ENCODE measurements at regions not wholly inside any gene's neighbourhood (a gene's known extent, or its start where the extent isn't known, plus 50 kb on each side); places are given as distances from the start of the nearest gene placed in this dataset.

DNA sequence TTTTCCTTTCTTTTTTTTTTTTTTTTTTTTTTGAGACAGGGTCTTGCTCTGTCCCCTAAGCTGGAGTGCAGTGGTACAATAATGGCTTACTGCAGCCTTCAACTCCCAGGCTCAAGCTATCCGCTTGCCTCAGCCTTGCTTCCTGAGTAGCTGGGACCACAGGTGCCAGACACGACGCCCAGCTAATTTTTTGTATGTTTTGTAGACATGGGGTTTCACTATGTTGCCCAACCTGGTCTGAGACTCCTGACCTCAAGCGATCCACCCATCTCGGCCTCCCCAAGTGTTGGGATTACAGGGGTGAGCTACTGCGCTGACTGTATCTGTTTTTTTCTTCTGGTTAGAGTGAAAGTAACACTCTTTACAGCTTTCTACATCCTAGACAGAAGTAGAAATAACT lies 167.9 kb upstream of the FOXN2 start:
- no peaks in the 10 kb centered on the region for H3K36me3 ChIP-seq (ENCODE audit: control insufficient read depth in 4 of 4, insufficient read depth in 4 of 4, low read length in 3 of 4)
- POLR2A ChIA-PET: no interaction called here
- peaks cover 0 to 15% (median 2%) of the 10 kb centered on the region in 4 experiments for H3K4me1 ChIP-seq (ENCODE audit: control extremely low read depth in 1 of 4, control insufficient read depth in 4 of 4, insufficient read depth in 4 of 4, low read length in 3 of 4)
- no peaks in the 10 kb centered on the region for H3K27me3 ChIP-seq (replicated peaks in 2 of 5; ENCODE audit: control insufficient read depth in 4 of 5, insufficient read depth in 5 of 5, low read length in 4 of 5)
- no peak overlapping the region for H3K27ac ChIP-seq (ENCODE audit: insufficient read depth in 1 of 2, low read depth in 1 of 2, low read length in 2 of 2, poor library complexity in 1 of 2, severe bottlenecking in 2 of 2)
- no CpG with 5 or more reads among the region's 6 CpGs for WGBS (ENCODE audit: insufficient coverage)
- CTCF ChIA-PET: interaction anchor here (0.6 to 2.1 kb wide), 3 partner anchors 11 to 59 kb away, joined by 3 to 5 read pairs (median 4); no protein-coding TSS in a partner anchor
- H3K9me3 ChIP-seq (ENCODE audit: control extremely low read depth in 1 of 5, control insufficient read depth in 4 of 5, insufficient read depth in 2 of 5, low read depth in 1 of 5, low read length in 4 of 5): no peaks in the 10 kb centered on the region
- H3K4me3 ChIP-seq (ENCODE audit: control insufficient read depth in 1 of 7, extremely low read depth in 1 of 7, insufficient read depth in 4 of 7, low read depth in 2 of 7, low read length in 6 of 7): no peak overlapping the region
- DNase-seq: no peak

DNA sequence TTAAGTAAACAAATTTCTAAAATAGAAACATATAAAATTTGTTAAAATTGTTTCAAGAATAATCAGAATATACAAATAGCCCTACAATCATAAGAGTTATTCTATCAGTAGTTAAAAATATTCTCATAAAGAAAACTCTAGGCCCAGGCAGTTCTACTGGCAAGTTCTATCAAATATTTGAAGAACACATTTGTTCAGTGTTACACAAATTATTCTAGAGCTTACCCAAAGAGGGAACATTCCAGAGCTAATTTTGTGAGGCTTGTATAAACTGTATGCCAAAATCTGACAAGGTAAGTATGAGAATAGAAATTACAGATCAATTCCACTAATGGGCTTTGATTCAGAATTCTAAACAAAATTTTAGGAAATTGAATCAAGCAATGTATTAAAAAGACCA lies 166.8 kb upstream of the FOXN2 start:
- ChIA-PET POLR2A (no interaction called here), CTCF (interaction anchor here (2.1 kb wide), 1 partner anchor 12 kb away, joined by 5 read pairs; no protein-coding TSS in a partner anchor)
- Histone ChIP-seq H3K27ac (ENCODE audit: insufficient read depth in 1 of 2, low read depth in 1 of 2, low read length in 2 of 2, poor library complexity in 1 of 2, severe bottlenecking in 2 of 2) (no peak overlapping the region), H3K36me3 (ENCODE audit: control insufficient read depth in 4 of 4, insufficient read depth in 4 of 4, low read length in 3 of 4) (no peaks in the 10 kb centered on the region), H3K9me3 (ENCODE audit: control extremely low read depth in 1 of 5, control insufficient read depth in 4 of 5, insufficient read depth in 2 of 5, low read depth in 1 of 5, low read length in 4 of 5) (no peaks in the 10 kb centered on the region), H3K4me1 (ENCODE audit: control extremely low read depth in 1 of 4, control insufficient read depth in 4 of 4, insufficient read depth in 4 of 4, low read length in 3 of 4) (peaks cover 0 to 15% (median 2%) of the 10 kb centered on the region in 4 experiments), H3K27me3 (replicated peaks in 2 of 5; ENCODE audit: control insufficient read depth in 4 of 5, insufficient read depth in 5 of 5, low read length in 4 of 5) (no peaks in the 10 kb centered on the region), H3K4me3 (ENCODE audit: control insufficient read depth in 1 of 7, extremely low read depth in 1 of 7, insufficient read depth in 4 of 7, low read depth in 2 of 7, low read length in 6 of 7) (no peak overlapping the region)
- DNase-seq: no peak

DNA sequence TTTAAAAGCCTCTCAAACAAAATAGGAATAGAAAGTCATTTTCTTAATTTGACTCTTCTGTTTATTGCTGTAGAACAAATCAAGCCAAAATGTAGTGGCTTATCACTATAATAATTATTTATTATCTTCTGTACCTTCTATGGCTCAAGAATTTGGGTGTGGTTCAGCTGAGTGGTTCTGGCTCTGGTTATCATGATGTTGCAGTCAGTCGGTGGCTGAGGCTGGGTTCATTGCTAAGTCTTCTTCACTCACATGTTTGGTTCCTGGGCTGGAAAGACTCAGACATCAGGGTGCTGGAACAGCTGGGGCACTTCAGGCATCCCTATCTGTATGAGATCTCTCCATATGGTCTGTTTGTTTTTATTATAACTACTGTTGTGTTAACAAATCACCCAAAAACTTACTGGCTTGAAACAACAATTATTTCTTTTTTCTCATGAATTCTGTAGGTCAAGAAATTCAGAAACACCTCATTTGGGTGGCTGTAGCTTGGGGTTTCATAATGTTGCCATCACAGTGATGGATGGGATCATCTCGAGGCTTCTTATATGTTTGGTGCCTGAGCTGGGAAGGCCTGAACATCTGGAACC lies 165.5 kb upstream of the FOXN2 start:
- peaks cover 0 to 15% (median 2%) of the 10 kb centered on the region in 4 experiments for H3K4me1 ChIP-seq (ENCODE audit: control extremely low read depth in 1 of 4, control insufficient read depth in 4 of 4, insufficient read depth in 4 of 4, low read length in 3 of 4)
- 83% methylated on average over 2 of the region's 2 CpGs for WGBS (ENCODE audit: insufficient coverage)
- H3K27ac ChIP-seq (ENCODE audit: insufficient read depth in 1 of 2, low read depth in 1 of 2, low read length in 2 of 2, poor library complexity in 1 of 2, severe bottlenecking in 2 of 2): no peak overlapping the region
- H3K9me3 ChIP-seq (ENCODE audit: control extremely low read depth in 1 of 5, control insufficient read depth in 4 of 5, insufficient read depth in 2 of 5, low read depth in 1 of 5, low read length in 4 of 5): no peaks in the 10 kb centered on the region
- no peaks in the 10 kb centered on the region for H3K36me3 ChIP-seq (ENCODE audit: control insufficient read depth in 4 of 4, insufficient read depth in 4 of 4, low read length in 3 of 4)
- CTCF ChIA-PET: interaction anchor here (1.1 kb wide), 1 partner anchor 33 kb away, joined by 3 read pairs; no protein-coding TSS in a partner anchor
- no peaks in the 10 kb centered on the region for H3K27me3 ChIP-seq (replicated peaks in 2 of 5; ENCODE audit: control insufficient read depth in 4 of 5, insufficient read depth in 5 of 5, low read length in 4 of 5)
- DNase-seq: peak in 2 of 3 donors; percentile 17 to 51
- POLR2A ChIA-PET: no interaction called here
- H3K4me3 ChIP-seq (ENCODE audit: control insufficient read depth in 1 of 7, extremely low read depth in 1 of 7, insufficient read depth in 4 of 7, low read depth in 2 of 7, low read length in 6 of 7): no peak overlapping the region

DNA sequence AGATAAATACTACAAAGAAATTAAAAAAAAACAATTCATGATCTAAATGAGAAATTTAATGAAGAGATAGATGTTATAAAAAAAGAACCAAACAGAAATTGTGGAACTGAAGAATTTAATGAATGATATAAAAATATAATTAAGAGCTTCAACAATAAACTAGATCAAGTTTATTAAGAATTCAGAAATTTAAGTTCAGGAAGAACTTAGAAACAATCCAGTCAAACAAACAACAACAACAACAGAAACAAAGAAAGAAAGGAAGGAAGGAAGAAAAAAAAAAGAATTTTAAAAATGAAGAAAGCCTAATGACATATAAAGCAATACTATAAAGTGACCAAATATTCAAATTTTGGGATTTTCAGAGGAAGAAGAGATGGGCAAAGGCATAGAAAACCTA lies 157.3 kb upstream of the FOXN2 start:
- Histone ChIP-seq H3K9me3 (ENCODE audit: control extremely low read depth in 1 of 5, control insufficient read depth in 4 of 5, insufficient read depth in 2 of 5, low read depth in 1 of 5, low read length in 4 of 5) (peaks cover 3 to 29% (median 6%) of the 10 kb centered on the region in 5 experiments), H3K4me3 (ENCODE audit: control insufficient read depth in 1 of 7, extremely low read depth in 1 of 7, insufficient read depth in 4 of 7, low read depth in 2 of 7, low read length in 6 of 7) (no peak overlapping the region), H3K27ac (ENCODE audit: insufficient read depth in 1 of 2, low read depth in 1 of 2, low read length in 2 of 2, poor library complexity in 1 of 2, severe bottlenecking in 2 of 2) (no peak overlapping the region), H3K27me3 (replicated peaks in 2 of 5; ENCODE audit: control insufficient read depth in 4 of 5, insufficient read depth in 5 of 5, low read length in 4 of 5) (no peaks in the 10 kb centered on the region), H3K36me3 (ENCODE audit: control insufficient read depth in 4 of 4, insufficient read depth in 4 of 4, low read length in 3 of 4) (no peaks in the 10 kb centered on the region), H3K4me1 (ENCODE audit: control extremely low read depth in 1 of 4, control insufficient read depth in 4 of 4, insufficient read depth in 4 of 4, low read length in 3 of 4) (no peaks in the 10 kb centered on the region)
- ChIA-PET CTCF (no interaction called here), POLR2A (no interaction called here)
- DNase-seq: no peak

DNA sequence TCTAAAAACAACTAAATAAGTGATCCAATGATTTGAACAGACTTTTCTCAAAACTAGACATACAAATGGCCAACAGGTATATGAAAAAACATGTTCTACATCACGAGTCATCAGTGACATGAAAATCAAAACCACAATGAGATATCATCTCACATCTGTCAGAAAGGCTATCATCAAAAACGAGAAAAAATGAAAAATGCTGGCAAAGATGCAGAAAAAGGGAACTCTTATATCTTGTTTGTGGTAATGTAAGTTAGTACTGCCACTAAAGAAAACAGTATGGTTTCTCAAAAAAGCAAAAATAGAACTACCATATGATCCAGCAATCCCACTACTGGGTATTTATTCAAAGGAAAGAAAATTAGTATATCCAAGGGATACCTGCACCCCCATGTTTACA lies 152.9 kb upstream of the FOXN2 start:
- H3K4me1 ChIP-seq (ENCODE audit: control extremely low read depth in 1 of 4, control insufficient read depth in 4 of 4, insufficient read depth in 4 of 4, low read length in 3 of 4): peaks cover 0 to 11% (median 4%) of the 10 kb centered on the region in 4 experiments
- H3K9me3 ChIP-seq (ENCODE audit: control extremely low read depth in 1 of 5, control insufficient read depth in 4 of 5, insufficient read depth in 2 of 5, low read depth in 1 of 5, low read length in 4 of 5): peaks cover under 1 to 16% (median 3%) of the 10 kb centered on the region in 5 experiments
- no CpG with 5 or more reads among the region's 2 CpGs for WGBS (ENCODE audit: insufficient coverage)
- H3K27ac ChIP-seq (ENCODE audit: insufficient read depth in 1 of 2, low read depth in 1 of 2, low read length in 2 of 2, poor library complexity in 1 of 2, severe bottlenecking in 2 of 2): no peak overlapping the region
- DNase-seq: peak in 2 of 3 donors; percentile 26 to 52
- ChIA-PET POLR2A (no interaction called here), CTCF (no interaction called here)
- no peaks in the 10 kb centered on the region for H3K27me3 ChIP-seq (replicated peaks in 2 of 5; ENCODE audit: control insufficient read depth in 4 of 5, insufficient read depth in 5 of 5, low read length in 4 of 5)
- H3K36me3 ChIP-seq (ENCODE audit: control insufficient read depth in 4 of 4, insufficient read depth in 4 of 4, low read length in 3 of 4): no peaks in the 10 kb centered on the region
- H3K4me3 ChIP-seq (ENCODE audit: control insufficient read depth in 1 of 7, extremely low read depth in 1 of 7, insufficient read depth in 4 of 7, low read depth in 2 of 7, low read length in 6 of 7): no peak overlapping the region

DNA sequence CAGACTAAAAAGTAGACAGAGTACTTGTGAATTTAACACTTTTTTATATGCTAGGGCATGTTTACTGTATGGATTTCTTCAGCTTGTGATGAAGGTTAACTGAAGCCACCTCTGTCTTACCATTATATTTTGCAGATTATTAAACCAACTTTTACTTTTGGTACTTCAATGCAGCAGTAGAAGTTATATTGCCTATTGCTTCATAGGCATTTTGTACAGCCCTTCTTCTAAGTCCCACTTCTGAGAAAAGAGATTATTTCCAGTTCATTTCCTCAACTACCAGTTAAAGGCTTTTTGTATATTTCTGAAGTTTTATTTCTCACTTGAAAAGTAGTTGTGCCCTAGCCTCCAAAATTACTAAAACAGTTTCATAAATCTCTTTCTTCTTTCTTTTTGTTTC lies 151.7 kb upstream of the FOXN2 start:
- Histone ChIP-seq H3K36me3 (ENCODE audit: control insufficient read depth in 4 of 4, insufficient read depth in 4 of 4, low read length in 3 of 4) (no peaks in the 10 kb centered on the region), H3K27me3 (replicated peaks in 2 of 5; ENCODE audit: control insufficient read depth in 4 of 5, insufficient read depth in 5 of 5, low read length in 4 of 5) (no peaks in the 10 kb centered on the region), H3K27ac (ENCODE audit: insufficient read depth in 1 of 2, low read depth in 1 of 2, low read length in 2 of 2, poor library complexity in 1 of 2, severe bottlenecking in 2 of 2) (no peak overlapping the region), H3K4me1 (ENCODE audit: control extremely low read depth in 1 of 4, control insufficient read depth in 4 of 4, insufficient read depth in 4 of 4, low read length in 3 of 4) (peaks cover 0 to 11% (median 4%) of the 10 kb centered on the region in 4 experiments), H3K4me3 (ENCODE audit: control insufficient read depth in 1 of 7, extremely low read depth in 1 of 7, insufficient read depth in 4 of 7, low read depth in 2 of 7, low read length in 6 of 7) (no peak overlapping the region), H3K9me3 (ENCODE audit: control extremely low read depth in 1 of 5, control insufficient read depth in 4 of 5, insufficient read depth in 2 of 5, low read depth in 1 of 5, low read length in 4 of 5) (peaks cover 0 to 11% (median 0%) of the 10 kb centered on the region in 5 experiments)
- POLR2A ChIA-PET: no interaction called here
- CTCF ChIA-PET: no interaction called here
- no peak for DNase-seq

DNA sequence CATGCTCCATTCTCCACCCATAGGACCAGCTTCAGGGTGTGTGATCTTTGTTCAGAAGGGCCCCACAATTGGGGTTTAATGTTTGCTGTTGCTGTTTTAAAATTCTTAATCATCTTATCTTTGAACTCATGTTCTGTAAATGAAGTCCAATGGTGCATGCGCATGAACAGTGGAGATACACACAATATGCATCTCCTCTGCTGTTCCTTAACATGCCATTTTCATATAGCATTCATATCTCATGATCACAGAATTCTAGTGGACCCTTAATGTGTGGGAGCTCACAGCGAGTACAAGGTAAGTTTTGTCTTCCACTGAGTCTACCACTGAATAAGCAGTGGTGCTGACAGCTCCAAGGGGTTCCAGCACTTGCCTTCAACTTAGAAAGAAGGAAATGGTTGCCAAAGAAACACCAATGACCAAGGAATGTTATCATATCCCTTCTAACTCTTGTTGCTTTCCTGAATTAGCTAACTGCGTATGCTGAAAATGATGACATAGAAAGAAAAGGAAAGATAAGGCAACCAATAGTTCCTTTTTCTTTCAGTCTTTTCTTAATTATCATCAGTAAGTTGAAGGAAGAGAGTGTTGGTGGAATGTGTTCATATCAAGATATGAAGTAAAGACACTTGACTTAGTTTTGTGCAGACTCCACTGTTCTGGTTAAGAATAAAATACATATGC lies 149.3 kb upstream of the FOXN2 start:
- Histone ChIP-seq H3K4me1 (ENCODE audit: control extremely low read depth in 1 of 4, control insufficient read depth in 4 of 4, insufficient read depth in 4 of 4, low read length in 3 of 4) (peaks cover 0 to 17% (median 6%) of the 10 kb centered on the region in 4 experiments), H3K36me3 (ENCODE audit: control insufficient read depth in 4 of 4, insufficient read depth in 4 of 4, low read length in 3 of 4) (no peaks in the 10 kb centered on the region), H3K9me3 (ENCODE audit: control extremely low read depth in 1 of 5, control insufficient read depth in 4 of 5, insufficient read depth in 2 of 5, low read depth in 1 of 5, low read length in 4 of 5) (peaks cover 0 to 3% (median 0%) of the 10 kb centered on the region in 5 experiments), H3K27me3 (replicated peaks in 2 of 5; ENCODE audit: control insufficient read depth in 4 of 5, insufficient read depth in 5 of 5, low read length in 4 of 5) (no peaks in the 10 kb centered on the region), H3K4me3 (ENCODE audit: control insufficient read depth in 1 of 7, extremely low read depth in 1 of 7, insufficient read depth in 4 of 7, low read depth in 2 of 7, low read length in 6 of 7) (peak overlapping the region in 1 of 7 experiments; percentile 33), H3K27ac (ENCODE audit: insufficient read depth in 1 of 2, low read depth in 1 of 2, low read length in 2 of 2, poor library complexity in 1 of 2, severe bottlenecking in 2 of 2) (no peak overlapping the region)
- ChIA-PET POLR2A (interaction anchor here (1.1 kb wide), 1 partner anchor 25 kb away, joined by 3 read pairs; no protein-coding TSS in a partner anchor), CTCF (no interaction called here)
- peak; percentile 22 to 33 (median 25) for DNase-seq
- WGBS (ENCODE audit: insufficient coverage): 100% methylated on average over 1 of the region's 3 CpGs

All from common myeloid progenitor, CD34-positive (primary cell).